ENCODE measurements at regions not wholly inside any gene's neighbourhood (a gene's known extent, or its start where the extent isn't known, plus 50 kb on each side); places are given as distances from the start of the nearest gene placed in this dataset.
"Not testable (repeated sequence)": the region's sequence is repeated elsewhere in the genome, so short reads cannot be mapped to it uniquely, and the experiment has no call there.

- peak; percentile 11 for DNase-seq (ENCODE audit: low read depth)
Observed at GRCh38 chr6:132054525-132054924, 103.4 kb upstream of the CCN2 start.

- DNase-seq (ENCODE audit: low read depth), result no peak
Observed at GRCh38 chr6:132053511-132053910, 102.3 kb upstream of the CCN2 start.

GRCh38 chr6:132052096-132052495, 100.9 kb upstream of the CCN2 start:
- DNase-seq (ENCODE audit: low read depth), result no peak

- no peak for DNase-seq (ENCODE audit: low read depth)
Observed at GRCh38 chr6:132045877-132046276, 94.7 kb upstream of the CCN2 start.

GRCh38 chr6:132043148-132043547, 92.0 kb upstream of the CCN2 start:
- DNase-seq (ENCODE audit: low read depth), result no peak

- no peak for DNase-seq (ENCODE audit: low read depth)
Observed at GRCh38 chr6:132041706-132042105, 90.5 kb upstream of the CCN2 start.

- no peak for DNase-seq (ENCODE audit: low read depth)
Observed at GRCh38 chr6:132028029-132028428, 76.9 kb upstream of the CCN2 start.

- DNase-seq (ENCODE audit: low read depth), result no peak
Observed at GRCh38 chr6:132025468-132025867, 74.3 kb upstream of the CCN2 start.

- DNase-seq (ENCODE audit: low read depth), result no peak
Observed at GRCh38 chr6:132023490-132023889, 72.3 kb upstream of the CCN2 start.

GRCh38 chr6:132021552-132022375, 70.6 kb upstream of the CCN2 start:
- no peak for DNase-seq (ENCODE audit: low read depth)

- DNase-seq (ENCODE audit: low read depth), result not testable (repeated sequence)
Observed at GRCh38 chr6:132020918-132021317, 69.7 kb upstream of the CCN2 start.

- peak; percentile 15 for DNase-seq (ENCODE audit: low read depth)
Observed at GRCh38 chr6:132020138-132020581, 69.0 kb upstream of the CCN2 start.

GRCh38 chr6:132019586-132019985, 68.4 kb upstream of the CCN2 start:
- no peak for DNase-seq (ENCODE audit: low read depth)

- no peak for DNase-seq (ENCODE audit: low read depth)
Observed at GRCh38 chr6:132017942-132018341, 66.8 kb upstream of the CCN2 start.

GRCh38 chr6:132016396-132016795, 65.2 kb upstream of the CCN2 start:
- DNase-seq (ENCODE audit: low read depth), result no peak

- no peak for DNase-seq (ENCODE audit: low read depth)
Observed at GRCh38 chr6:132011582-132011981, 60.4 kb upstream of the CCN2 start.

- DNase-seq (ENCODE audit: low read depth), result no peak
Observed at GRCh38 chr6:132009175-132009574, 58.0 kb upstream of the CCN2 start.

- DNase-seq (ENCODE audit: low read depth), result no peak
Observed at GRCh38 chr6:132007474-132008190, 56.5 kb upstream of the CCN2 start.

GRCh38 chr6:132005178-132005577, 54.0 kb upstream of the CCN2 start:
- DNase-seq (ENCODE audit: low read depth), result no peak

- DNase-seq (ENCODE audit: low read depth), result no peak
Observed at GRCh38 chr6:132004668-132005067, 53.5 kb upstream of the CCN2 start.

- no peak for DNase-seq (ENCODE audit: low read depth)
Observed at GRCh38 chr6:132003516-132004178, 52.5 kb upstream of the CCN2 start.
